Ovary (tissue), 3 donors: ENCODE measurements at regions not wholly inside any gene's neighbourhood (a gene's known extent, or its start where the extent isn't known, plus 50 kb on each side); places are given as distances from the start of the nearest gene placed in this dataset.

Source experiments
- CTCF ChIP-seq, 3 donors: fragments of 450-650 bp in 2 of 3; fragments of 200-600 bp in 1 of 3; IDR thresholded peaks; one replicate each; pipeline versions ENCODE4 v1.5.1 to v1.8.0; 2016 to 2022; ENCODE audit warnings: antibody characterized with exemption in 3 of 3, mild to moderate bottlenecking in 1 of 3
- EP300 ChIP-seq: sonication (generic); formaldehyde crosslinking; IDR thresholded peaks from one replicate; pipeline ENCODE4 v1.6.1; 2017; ENCODE audit warnings: antibody characterized with exemption
- POLR2A ChIP-seq: fragments of 450-650 bp; IDR thresholded peaks from one replicate; pipeline ENCODE4 v1.6.1; 2017; ENCODE audit warnings: antibody characterized with exemption, mild to moderate bottlenecking, moderate library complexity
- donor health status: DM: no; HTN: no; CAD: no.

GRCh38 chr4:100742045-100742444, 224.2 kb upstream of the EMCN start:
- no peak for TF ChIP-seq CTCF (IDR thresholded peaks at IDR 0.05)
- TF ChIP-seq POLR2A: no peak
- no peak for TF ChIP-seq EP300
